ENCODE measurements at regions not wholly inside any gene's neighbourhood (a gene's known extent, or its start where the extent isn't known, plus 50 kb on each side); places are given as distances from the start of the nearest gene placed in this dataset.

DNA sequence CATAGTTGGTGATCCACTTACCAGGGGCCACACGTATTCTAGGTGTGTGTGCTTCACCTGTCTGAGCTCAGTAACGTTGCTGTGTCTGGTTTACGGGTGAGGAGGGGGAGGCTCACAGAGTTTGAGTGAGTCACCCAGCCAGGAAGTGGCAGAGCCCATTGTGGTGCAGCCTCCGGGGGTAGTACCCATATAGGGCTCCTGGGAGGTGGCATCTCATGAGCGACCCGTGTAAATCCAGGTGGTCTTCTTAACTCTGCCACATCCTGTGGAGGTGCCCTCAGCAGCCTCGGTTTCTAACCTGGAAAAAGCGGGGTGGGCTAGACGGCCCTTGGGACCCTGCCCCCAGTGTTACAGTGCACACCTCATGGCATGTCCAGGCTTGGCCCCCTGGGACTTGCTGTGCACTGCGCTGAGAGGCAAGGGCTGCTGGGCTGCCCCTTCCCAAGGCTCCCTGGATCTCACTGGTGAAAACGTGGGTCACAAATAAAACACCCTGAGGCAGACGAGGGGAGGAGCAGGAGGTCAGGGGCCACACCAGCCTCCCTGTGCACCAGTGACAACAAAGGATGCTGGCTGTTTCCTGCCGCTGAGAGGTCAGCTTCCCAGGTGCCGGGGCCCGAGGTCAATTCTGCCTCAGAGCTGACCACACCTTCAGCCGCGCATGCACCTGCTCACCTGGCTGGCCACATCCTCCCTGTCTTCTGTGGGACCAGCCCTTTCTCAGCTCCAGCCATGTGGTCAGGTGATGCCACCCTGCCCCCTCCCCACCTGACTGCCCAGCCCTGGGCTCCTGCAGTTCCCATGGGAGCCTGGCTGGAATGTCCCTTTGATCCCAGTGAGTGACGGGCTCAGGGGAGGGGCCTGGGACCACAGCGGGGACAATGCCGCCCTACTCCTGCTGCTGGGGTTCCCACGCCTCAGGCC lies 305.1 kb downstream of the CTTN start:
- Histone ChIP-seq H3K27me3 (ENCODE audit: control insufficient read depth, insufficient read depth, low read length) (peaks cover 5% of the 10 kb centered on the region), H3K27ac (ENCODE audit: low read length) (no peak overlapping the region), H3K4me3 (ENCODE audit: low read length) (no peak overlapping the region), H3K36me3 (ENCODE audit: control insufficient read depth, insufficient read depth, low read length) (no peaks in the 10 kb centered on the region), H3K9me3 (replicated peaks; ENCODE audit: control insufficient read depth, low read depth, low read length) (no peaks in the 10 kb centered on the region), H3K4me1 (ENCODE audit: control insufficient read depth, insufficient read depth, low read length) (no peaks in the 10 kb centered on the region)
- no peak for DNase-seq
- WGBS (ENCODE audit: insufficient coverage), result 66% methylated on average over 20 of the region's 21 CpGs

- Histone ChIP-seq H3K9me3 (replicated peaks; ENCODE audit: control insufficient read depth, low read depth, low read length) (no peaks in the 10 kb centered on the region), H3K27me3 (ENCODE audit: control insufficient read depth, insufficient read depth, low read length) (peaks cover 8% of the 10 kb centered on the region), H3K4me3 (ENCODE audit: low read length) (no peak overlapping the region), H3K27ac (ENCODE audit: low read length) (no peak overlapping the region), H3K36me3 (ENCODE audit: control insufficient read depth, insufficient read depth, low read length) (no peaks in the 10 kb centered on the region), H3K4me1 (ENCODE audit: control insufficient read depth, insufficient read depth, low read length) (no peaks in the 10 kb centered on the region)
- DNase-seq, result no peak
Measured at GRCh38 chr11:70705097-70705496, 306.8 kb downstream of the CTTN start.

DNA sequence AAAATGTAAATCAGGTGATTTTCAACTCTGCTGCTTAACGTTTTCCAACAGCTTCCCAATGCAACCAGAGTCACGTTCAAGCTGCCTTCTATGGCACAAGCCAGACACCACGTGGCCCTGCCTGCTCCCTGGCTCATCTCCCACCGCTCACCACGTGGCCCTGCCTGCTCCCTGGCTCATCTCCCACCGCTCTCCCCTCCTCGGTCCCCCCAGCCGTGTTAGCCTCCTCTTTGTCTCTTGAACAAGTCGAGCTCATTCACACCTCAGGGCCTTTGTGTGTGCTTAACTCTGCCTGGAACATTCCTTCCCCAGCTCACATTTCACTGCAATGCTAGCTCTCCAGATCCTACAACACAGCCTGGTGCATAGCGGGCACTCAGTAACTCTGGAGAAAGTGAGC lies 307.6 kb downstream of the CTTN start:
- Histone ChIP-seq H3K27ac (ENCODE audit: low read length) (no peak overlapping the region), H3K9me3 (replicated peaks; ENCODE audit: control insufficient read depth, low read depth, low read length) (no peaks in the 10 kb centered on the region), H3K36me3 (ENCODE audit: control insufficient read depth, insufficient read depth, low read length) (no peaks in the 10 kb centered on the region), H3K4me3 (ENCODE audit: low read length) (no peak overlapping the region), H3K27me3 (ENCODE audit: control insufficient read depth, insufficient read depth, low read length) (peaks cover 13% of the 10 kb centered on the region), H3K4me1 (ENCODE audit: control insufficient read depth, insufficient read depth, low read length) (no peaks in the 10 kb centered on the region)
- no peak for DNase-seq
- 51% methylated on average over 9 of the region's 10 CpGs for WGBS (ENCODE audit: insufficient coverage)

- Histone ChIP-seq H3K27me3 (ENCODE audit: control insufficient read depth, insufficient read depth, low read length) (peaks cover 26% of the 10 kb centered on the region), H3K4me3 (ENCODE audit: low read length) (no peak overlapping the region), H3K9me3 (replicated peaks; ENCODE audit: control insufficient read depth, low read depth, low read length) (no peaks in the 10 kb centered on the region), H3K36me3 (ENCODE audit: control insufficient read depth, insufficient read depth, low read length) (no peaks in the 10 kb centered on the region), H3K4me1 (ENCODE audit: control insufficient read depth, insufficient read depth, low read length) (peaks cover 9% of the 10 kb centered on the region), H3K27ac (ENCODE audit: low read length) (no peak overlapping the region)
- WGBS (ENCODE audit: insufficient coverage), result 82% methylated on average over 4 of the region's 6 CpGs
- no peak for DNase-seq
Measured at GRCh38 chr11:70707821-70708220, 309.5 kb downstream of the CTTN start.

DNA sequence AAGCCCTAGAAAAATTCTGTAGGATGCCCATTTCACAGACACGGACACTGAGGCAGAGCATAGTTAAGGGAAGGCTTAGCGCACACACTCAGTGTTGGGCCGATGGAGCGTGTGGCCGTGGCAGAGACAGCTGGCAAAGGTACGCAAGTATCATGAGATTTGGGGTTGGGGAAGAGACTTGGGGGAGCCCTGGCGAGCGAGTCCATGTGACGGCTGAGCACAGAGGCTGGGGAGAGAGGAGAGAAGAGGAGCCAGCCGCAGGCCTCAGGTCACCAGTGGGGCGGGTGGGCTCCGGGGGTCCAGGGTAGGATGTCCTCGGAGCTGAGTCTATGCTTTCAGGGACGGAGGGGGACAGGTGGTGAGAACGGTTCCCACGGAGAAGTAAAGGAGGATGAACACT lies 311.3 kb downstream of the CTTN start:
- 81% methylated on average over 11 of the region's 16 CpGs for WGBS (ENCODE audit: insufficient coverage)
- Histone ChIP-seq H3K4me1 (ENCODE audit: control insufficient read depth, insufficient read depth, low read length) (peaks cover 9% of the 10 kb centered on the region), H3K4me3 (ENCODE audit: low read length) (no peak overlapping the region), H3K27ac (ENCODE audit: low read length) (no peak overlapping the region), H3K27me3 (ENCODE audit: control insufficient read depth, insufficient read depth, low read length) (peaks cover 34% of the 10 kb centered on the region), H3K9me3 (replicated peaks; ENCODE audit: control insufficient read depth, low read depth, low read length) (no peaks in the 10 kb centered on the region), H3K36me3 (ENCODE audit: control insufficient read depth, insufficient read depth, low read length) (no peaks in the 10 kb centered on the region)
- DNase-seq, result no peak

DNA sequence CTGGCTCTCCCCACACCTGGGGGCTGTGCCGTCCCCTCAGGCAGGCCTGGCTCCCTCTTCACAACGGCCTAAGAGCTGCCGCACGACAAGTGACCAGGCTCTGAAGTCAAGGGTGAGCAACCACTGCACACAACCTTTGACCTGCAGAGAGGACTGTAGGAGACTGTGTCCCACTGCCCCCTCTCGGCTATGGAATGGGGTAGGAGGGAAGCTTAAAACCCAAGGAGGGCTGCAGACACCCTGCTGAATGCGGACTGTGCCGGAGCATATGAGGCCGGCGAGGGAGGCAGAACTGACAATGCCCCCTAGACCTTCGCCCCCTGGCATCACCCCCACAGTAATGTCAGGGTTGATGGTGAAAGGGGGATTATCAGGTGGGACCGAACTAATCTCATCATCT lies 311.9 kb downstream of the CTTN start:
- H3K4me3 ChIP-seq (ENCODE audit: low read length), result no peak overlapping the region
- no peaks in the 10 kb centered on the region for H3K9me3 ChIP-seq (replicated peaks; ENCODE audit: control insufficient read depth, low read depth, low read length)
- H3K27me3 ChIP-seq (ENCODE audit: control insufficient read depth, insufficient read depth, low read length), result peaks cover 34% of the 10 kb centered on the region
- H3K36me3 ChIP-seq (ENCODE audit: control insufficient read depth, insufficient read depth, low read length), result no peaks in the 10 kb centered on the region
- peaks cover 9% of the 10 kb centered on the region for H3K4me1 ChIP-seq (ENCODE audit: control insufficient read depth, insufficient read depth, low read length)
- no peak for DNase-seq
- H3K27ac ChIP-seq (ENCODE audit: low read length), result no peak overlapping the region
- 57% methylated on average over 5 of the region's 11 CpGs for WGBS (ENCODE audit: insufficient coverage)

DNA sequence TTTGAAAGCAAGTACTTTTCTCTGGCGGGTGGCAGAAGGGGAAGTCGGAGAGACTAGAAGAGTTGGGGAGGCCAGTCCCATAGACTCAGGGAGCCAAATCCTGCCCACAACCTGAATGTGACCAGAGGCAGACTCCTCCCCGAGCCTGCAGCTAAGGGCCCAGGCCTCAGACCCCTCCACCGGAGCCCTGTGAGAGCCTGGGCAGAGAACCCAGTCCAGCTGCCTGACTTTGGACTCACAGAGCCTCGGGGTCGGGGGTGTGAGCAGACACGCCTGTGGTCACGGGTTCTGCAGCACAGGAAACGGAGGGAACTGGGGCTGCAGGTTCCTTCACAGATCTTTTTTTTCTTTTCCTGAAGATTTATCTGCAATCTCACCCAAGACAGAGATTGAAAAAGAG lies 312.3 kb downstream of the CTTN start:
- no peaks in the 10 kb centered on the region for H3K9me3 ChIP-seq (replicated peaks; ENCODE audit: control insufficient read depth, low read depth, low read length)
- H3K4me3 ChIP-seq (ENCODE audit: low read length), result no peak overlapping the region
- no peaks in the 10 kb centered on the region for H3K36me3 ChIP-seq (ENCODE audit: control insufficient read depth, insufficient read depth, low read length)
- no peak overlapping the region for H3K27ac ChIP-seq (ENCODE audit: low read length)
- H3K4me1 ChIP-seq (ENCODE audit: control insufficient read depth, insufficient read depth, low read length), result peaks cover 13% of the 10 kb centered on the region
- WGBS (ENCODE audit: insufficient coverage), result 54% methylated on average over 9 of the region's 9 CpGs
- peaks cover 36% of the 10 kb centered on the region for H3K27me3 ChIP-seq (ENCODE audit: control insufficient read depth, insufficient read depth, low read length)
- no peak for DNase-seq

GRCh38 chr11:70711095-70711910 lies 313.0 kb downstream of the CTTN start:
- Histone ChIP-seq H3K9me3 (replicated peaks; ENCODE audit: control insufficient read depth, low read depth, low read length) (no peaks in the 10 kb centered on the region), H3K27me3 (ENCODE audit: control insufficient read depth, insufficient read depth, low read length) (peaks cover 39% of the 10 kb centered on the region), H3K4me1 (ENCODE audit: control insufficient read depth, insufficient read depth, low read length) (peaks cover 20% of the 10 kb centered on the region), H3K36me3 (ENCODE audit: control insufficient read depth, insufficient read depth, low read length) (no peaks in the 10 kb centered on the region), H3K4me3 (ENCODE audit: low read length) (no peak overlapping the region), H3K27ac (ENCODE audit: low read length) (no peak overlapping the region)
- WGBS (ENCODE audit: insufficient coverage), result 56% methylated on average over 15 of the region's 30 CpGs
- DNase-seq, result no peak

- peaks cover 24% of the 10 kb centered on the region for H3K4me1 ChIP-seq (ENCODE audit: control insufficient read depth, insufficient read depth, low read length)
- 59% methylated on average over 6 of the region's 11 CpGs for WGBS (ENCODE audit: insufficient coverage)
- DNase-seq, result no peak
- no peaks in the 10 kb centered on the region for H3K36me3 ChIP-seq (ENCODE audit: control insufficient read depth, insufficient read depth, low read length)
- H3K27ac ChIP-seq (ENCODE audit: low read length), result no peak overlapping the region
- peaks cover 44% of the 10 kb centered on the region for H3K27me3 ChIP-seq (ENCODE audit: control insufficient read depth, insufficient read depth, low read length)
- no peak overlapping the region for H3K4me3 ChIP-seq (ENCODE audit: low read length)
- H3K9me3 ChIP-seq (replicated peaks; ENCODE audit: control insufficient read depth, low read depth, low read length), result no peaks in the 10 kb centered on the region
Measured at GRCh38 chr11:70711911-70712185, 313.5 kb downstream of the CTTN start.

- Histone ChIP-seq H3K27me3 (ENCODE audit: control insufficient read depth, insufficient read depth, low read length) (peaks cover 50% of the 10 kb centered on the region), H3K36me3 (ENCODE audit: control insufficient read depth, insufficient read depth, low read length) (no peaks in the 10 kb centered on the region), H3K4me3 (ENCODE audit: low read length) (no peak overlapping the region), H3K9me3 (replicated peaks; ENCODE audit: control insufficient read depth, low read depth, low read length) (no peaks in the 10 kb centered on the region), H3K4me1 (ENCODE audit: control insufficient read depth, insufficient read depth, low read length) (peaks cover 24% of the 10 kb centered on the region), H3K27ac (ENCODE audit: low read length) (no peak overlapping the region)
- WGBS (ENCODE audit: insufficient coverage), result 55% methylated on average over 10 of the region's 10 CpGs
- no peak for DNase-seq
Measured at GRCh38 chr11:70712471-70712870, 314.1 kb downstream of the CTTN start.
